A172 (cell line): ENCODE measurements at regions not wholly inside any gene's neighbourhood (a gene's known extent, or its start where the extent isn't known, plus 50 kb on each side); places are given as distances from the start of the nearest gene placed in this dataset.

ENCODE experiments used
- DNase-seq: peaks from one replicate; pipeline ENCODE4 v3.0.0-alpha.2; 2015; ENCODE audit warnings: low spot score

GRCh38 chr6:8218861-8219260 is 116.5 kb upstream of the EEF1E1 start:
- no peak for DNase-seq

GRCh38 chr6:8215631-8216030 is 113.3 kb upstream of the EEF1E1 start:
- peak; percentile 7 for DNase-seq

- DNase-seq, result no peak
These were observed 111.6 kb upstream of the EEF1E1 start for GRCh38 chr6:8213995-8214394.

GRCh38 chr6:8212720-8213434 is 110.5 kb upstream of the EEF1E1 start:
- no peak for DNase-seq

- DNase-seq, result no peak
These were observed 105.5 kb upstream of the EEF1E1 start for GRCh38 chr6:8207869-8208191.

- DNase-seq, result no peak
These were observed 105.0 kb upstream of the EEF1E1 start for GRCh38 chr6:8207191-8207868.

- no peak for DNase-seq
These were observed 101.0 kb upstream of the EEF1E1 start for GRCh38 chr6:8203337-8203736.

GRCh38 chr6:8201679-8202078 is 99.3 kb upstream of the EEF1E1 start:
- DNase-seq, result no peak

- no peak for DNase-seq
These were observed 97.9 kb upstream of the EEF1E1 start for GRCh38 chr6:8200255-8200654.

- DNase-seq, result no peak
These were observed 93.4 kb upstream of the EEF1E1 start for GRCh38 chr6:8195714-8196102.

GRCh38 chr6:8195040-8195713 is 92.8 kb upstream of the EEF1E1 start:
- DNase-seq, result no peak

GRCh38 chr6:8194490-8194889 is 92.1 kb upstream of the EEF1E1 start:
- DNase-seq, result no peak

GRCh38 chr6:8193541-8193940 is 91.2 kb upstream of the EEF1E1 start:
- DNase-seq, result peak; percentile 53

GRCh38 chr6:8192597-8192996 is 90.2 kb upstream of the EEF1E1 start:
- no peak for DNase-seq

GRCh38 chr6:8192067-8192466 is 89.7 kb upstream of the EEF1E1 start:
- DNase-seq, result no peak

GRCh38 chr6:8191629-8192028 is 89.3 kb upstream of the EEF1E1 start:
- no peak for DNase-seq

- DNase-seq, result no peak
These were observed 84.9 kb upstream of the EEF1E1 start for GRCh38 chr6:8187209-8187608.

- no peak for DNase-seq
These were observed 80.7 kb upstream of the EEF1E1 start for GRCh38 chr6:8182902-8183665.

- no peak for DNase-seq
These were observed 79.8 kb upstream of the EEF1E1 start for GRCh38 chr6:8181951-8182845.

- no peak for DNase-seq
These were observed 79.0 kb upstream of the EEF1E1 start for GRCh38 chr6:8181160-8181881.
